ENCODE measurements at regions not wholly inside any gene's neighbourhood (a gene's known extent, or its start where the extent isn't known, plus 50 kb on each side); places are given as distances from the start of the nearest gene placed in this dataset.

DNA sequence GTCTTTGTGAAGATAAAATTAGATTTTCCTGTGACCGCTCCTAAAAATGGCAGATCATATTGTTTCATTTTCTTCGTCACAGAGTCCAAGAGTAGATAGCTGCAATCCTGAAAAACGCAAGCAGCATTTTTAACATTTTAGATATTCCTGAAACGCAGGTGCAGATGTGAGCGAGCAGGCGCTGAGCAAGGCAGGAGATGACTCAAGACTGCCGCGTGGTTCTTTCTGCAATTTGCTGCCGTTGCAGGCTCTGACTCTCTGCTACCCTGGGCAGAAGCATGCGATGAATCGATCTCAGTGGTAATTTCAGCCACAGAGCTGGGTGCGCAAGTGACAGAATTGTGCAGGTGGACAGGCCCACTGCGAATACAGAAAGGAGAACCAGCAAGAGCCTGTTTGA lies 331.9 kb downstream of the ACTR3B start:
- no peak overlapping the region for H3K4me3 Mint-ChIP-seq
- DNase-seq (ENCODE audit: extremely low spot score, unreplicated experiment), result no peak
- peaks cover 4% of the 10 kb centered on the region for H3K9me3 Mint-ChIP-seq
- no peaks in the 10 kb centered on the region for H3K4me1 Mint-ChIP-seq (ENCODE audit: unreplicated experiment)
- TF ChIP-seq, protein P1, sequence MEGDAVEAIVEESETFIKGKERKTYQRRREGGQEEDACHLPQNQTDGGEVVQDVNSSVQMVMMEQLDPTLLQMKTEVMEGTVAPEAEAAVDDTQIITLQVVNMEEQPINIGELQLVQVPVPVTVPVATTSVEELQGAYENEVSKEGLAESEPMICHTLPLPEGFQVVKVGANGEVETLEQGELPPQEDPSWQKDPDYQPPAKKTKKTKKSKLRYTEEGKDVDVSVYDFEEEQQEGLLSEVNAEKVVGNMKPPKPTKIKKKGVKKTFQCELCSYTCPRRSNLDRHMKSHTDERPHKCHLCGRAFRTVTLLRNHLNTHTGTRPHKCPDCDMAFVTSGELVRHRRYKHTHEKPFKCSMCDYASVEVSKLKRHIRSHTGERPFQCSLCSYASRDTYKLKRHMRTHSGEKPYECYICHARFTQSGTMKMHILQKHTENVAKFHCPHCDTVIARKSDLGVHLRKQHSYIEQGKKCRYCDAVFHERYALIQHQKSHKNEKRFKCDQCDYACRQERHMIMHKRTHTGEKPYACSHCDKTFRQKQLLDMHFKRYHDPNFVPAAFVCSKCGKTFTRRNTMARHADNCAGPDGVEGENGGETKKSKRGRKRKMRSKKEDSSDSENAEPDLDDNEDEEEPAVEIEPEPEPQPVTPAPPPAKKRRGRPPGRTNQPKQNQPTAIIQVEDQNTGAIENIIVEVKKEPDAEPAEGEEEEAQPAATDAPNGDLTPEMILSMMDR (conservative IDR thresholded peaks at IDR 0.05), result no peak
- no peak overlapping the region for H3K27ac Mint-ChIP-seq
- H3K27me3 Mint-ChIP-seq, result peaks cover 21% of the 10 kb centered on the region
- H3K36me3 Mint-ChIP-seq, result no peaks in the 10 kb centered on the region

DNA sequence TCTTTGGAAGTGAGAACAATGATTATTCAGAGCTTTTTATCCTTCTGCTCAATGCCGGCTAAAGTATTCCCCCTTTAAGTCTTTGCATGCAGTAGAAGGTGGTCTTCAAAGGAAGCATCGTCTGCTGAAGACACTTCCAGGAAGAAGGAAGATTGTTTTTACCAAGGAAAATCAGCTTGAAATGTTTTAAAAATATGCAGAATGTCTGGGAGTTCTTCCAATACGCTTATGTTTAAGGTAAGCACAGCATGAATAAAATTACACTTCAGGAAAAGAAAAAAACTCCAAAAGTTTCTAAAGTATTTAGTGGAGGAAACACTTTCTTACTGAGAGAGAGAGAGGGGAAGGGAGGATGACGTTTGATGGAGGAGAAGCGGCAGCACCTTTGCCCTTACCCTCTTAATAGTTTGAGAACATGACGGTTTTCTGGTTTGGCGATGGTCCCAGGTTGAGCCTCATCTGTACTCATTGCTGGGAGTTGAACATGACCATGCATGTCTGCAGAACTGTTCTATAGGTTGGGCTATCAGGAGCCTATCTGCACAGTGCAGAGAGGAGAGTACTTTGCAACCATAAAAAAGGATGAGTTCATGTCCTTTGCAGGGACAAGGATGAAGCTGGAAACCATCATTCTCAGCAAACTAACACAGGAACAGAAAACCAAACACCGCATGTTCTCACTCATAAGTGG lies 338.1 kb downstream of the ACTR3B start:
- H3K9me3 Mint-ChIP-seq, result peaks cover 4% of the 10 kb centered on the region
- peaks cover 13% of the 10 kb centered on the region for H3K27me3 Mint-ChIP-seq
- H3K4me3 Mint-ChIP-seq, result no peak overlapping the region
- no peak for DNase-seq (ENCODE audit: extremely low spot score, unreplicated experiment)
- H3K4me1 Mint-ChIP-seq (ENCODE audit: unreplicated experiment), result no peaks in the 10 kb centered on the region
- TF ChIP-seq, protein P1 (conservative IDR thresholded peaks at IDR 0.05), result no peak
- H3K27ac Mint-ChIP-seq, result no peak overlapping the region
- H3K36me3 Mint-ChIP-seq, result no peaks in the 10 kb centered on the region

DNA sequence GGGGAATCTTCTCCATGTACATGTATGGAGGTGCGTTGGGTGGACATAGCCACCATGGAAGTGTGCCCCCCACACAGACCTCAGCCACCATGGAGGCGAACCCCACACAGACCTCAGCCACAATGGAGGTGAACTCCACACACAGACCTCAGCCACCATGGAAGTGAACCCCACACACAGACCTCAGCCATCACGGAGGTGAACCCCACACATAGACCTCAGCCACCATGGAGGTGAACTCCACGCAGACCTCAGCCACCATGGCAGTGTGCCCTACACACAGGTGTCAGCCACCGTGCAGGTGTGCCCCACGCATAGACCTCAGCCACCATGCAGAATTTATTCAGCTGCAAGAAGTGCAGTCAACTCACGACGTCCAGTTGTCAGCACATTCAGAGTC lies 339.7 kb downstream of the ACTR3B start:
- TF ChIP-seq, protein P1 (conservative IDR thresholded peaks at IDR 0.05), result no peak
- Mint-ChIP-seq H3K4me3 (no peak overlapping the region), H3K4me1 (ENCODE audit: unreplicated experiment) (no peaks in the 10 kb centered on the region), H3K27ac (no peak overlapping the region), H3K36me3 (no peaks in the 10 kb centered on the region), H3K27me3 (peaks cover 16% of the 10 kb centered on the region), H3K9me3 (peaks cover under 1% of the 10 kb centered on the region)
- no peak for DNase-seq (ENCODE audit: extremely low spot score, unreplicated experiment)

DNA sequence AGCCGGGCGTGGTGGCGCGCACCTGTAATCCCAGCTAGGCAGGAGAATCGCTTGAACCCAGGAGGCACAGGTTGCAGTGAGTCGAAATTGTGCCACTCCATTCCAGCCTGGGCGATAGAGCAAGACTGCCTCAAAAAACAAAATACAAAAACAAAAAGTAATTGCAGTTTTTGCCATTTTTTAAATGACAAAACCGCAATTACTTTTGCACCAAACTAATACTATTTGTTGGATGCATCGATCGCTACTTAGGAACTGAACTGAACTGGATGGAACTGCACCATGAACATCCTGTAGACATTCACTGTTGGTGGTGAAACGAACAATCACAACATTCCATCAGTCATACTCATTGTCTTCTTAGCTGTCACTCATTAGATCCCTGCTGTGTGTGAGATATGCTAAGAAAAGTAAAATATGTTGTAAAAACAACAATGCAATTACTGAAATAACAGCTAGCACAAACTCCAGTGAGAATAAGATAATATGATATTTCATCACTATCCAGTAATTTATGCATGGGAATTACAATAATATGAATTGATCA lies 341.2 kb downstream of the ACTR3B start:
- Mint-ChIP-seq H3K27ac (no peak overlapping the region), H3K27me3 (peaks cover 19% of the 10 kb centered on the region), H3K4me3 (no peak overlapping the region), H3K4me1 (ENCODE audit: unreplicated experiment) (no peaks in the 10 kb centered on the region), H3K36me3 (no peaks in the 10 kb centered on the region), H3K9me3 (no peaks in the 10 kb centered on the region)
- DNase-seq (ENCODE audit: extremely low spot score, unreplicated experiment), result no peak
- TF ChIP-seq, protein P1 (conservative IDR thresholded peaks at IDR 0.05), result no peak

DNA sequence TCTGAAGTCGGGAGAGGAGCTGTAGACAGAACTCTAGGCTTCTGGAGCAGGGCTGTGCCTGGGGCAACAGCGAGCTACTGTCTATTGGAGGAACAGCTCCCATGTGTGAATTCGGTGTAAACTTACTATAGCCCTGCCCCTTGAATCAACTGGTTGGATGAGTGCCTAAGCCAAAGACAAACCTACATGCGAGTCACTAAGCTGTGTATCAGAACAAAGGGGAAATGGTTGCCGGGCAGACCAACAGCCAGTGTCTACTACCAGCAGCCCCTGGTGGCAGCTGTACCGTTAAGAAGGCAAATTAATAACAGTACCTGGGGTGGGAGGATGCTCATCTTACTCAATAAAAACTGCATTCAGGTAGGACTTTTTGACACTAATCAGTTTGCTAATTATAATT lies 343.6 kb downstream of the ACTR3B start:
- Mint-ChIP-seq H3K4me3 (no peak overlapping the region), H3K36me3 (no peaks in the 10 kb centered on the region), H3K27ac (no peak overlapping the region), H3K27me3 (peaks cover 15% of the 10 kb centered on the region), H3K4me1 (ENCODE audit: unreplicated experiment) (no peaks in the 10 kb centered on the region), H3K9me3 (no peaks in the 10 kb centered on the region)
- TF ChIP-seq, protein P1 (conservative IDR thresholded peaks at IDR 0.05), result no peak
- no peak for DNase-seq (ENCODE audit: extremely low spot score, unreplicated experiment)
